ENCODE measurements at regions not wholly inside any gene's neighbourhood (a gene's known extent, or its start where the extent isn't known, plus 50 kb on each side); places are given as distances from the start of the nearest gene placed in this dataset.

- no peaks in the 10 kb centered on the region for H3K4me1 ChIP-seq
- no peaks in the 10 kb centered on the region for H3K36me3 ChIP-seq
- DNase-seq (ENCODE audit: low spot score in 2 of 2) = no peak
- no peak overlapping the region for H3K27ac ChIP-seq
- H3K9me3 ChIP-seq = no peaks in the 10 kb centered on the region
- H3K4me3 ChIP-seq = no peak overlapping the region
- intact Hi-C loops (cut with DNase I; ENCODE audit: low total_unique reads) = no loop called here
- no peaks in the 10 kb centered on the region for H3K27me3 ChIP-seq
- no peak for TF ChIP-seq POLR2A (IDR thresholded peaks at IDR 0.05)
- no peak for TF ChIP-seq CTCF (IDR thresholded peaks at IDR 0.05)
- TF ChIP-seq POLR2AphosphoS5 (IDR thresholded peaks at IDR 0.05) = no peak
These were observed 204.9 kb downstream of the DAD1 start for GRCh38 chr14:22384167-22384549.

GRCh38 chr14:22383515-22384166, 205.4 kb downstream of the DAD1 start:
- H3K4me3 ChIP-seq = no peak overlapping the region
- H3K27me3 ChIP-seq = no peaks in the 10 kb centered on the region
- no peaks in the 10 kb centered on the region for H3K36me3 ChIP-seq
- intact Hi-C loops (cut with DNase I; ENCODE audit: low total_unique reads) = no loop called here
- no peaks in the 10 kb centered on the region for H3K9me3 ChIP-seq
- no peak for DNase-seq (ENCODE audit: low spot score in 2 of 2)
- no peak overlapping the region for H3K27ac ChIP-seq
- TF ChIP-seq POLR2A (IDR thresholded peaks at IDR 0.05) (no peak), POLR2AphosphoS5 (IDR thresholded peaks at IDR 0.05) (no peak), CTCF (IDR thresholded peaks at IDR 0.05) (no peak)
- H3K4me1 ChIP-seq = no peaks in the 10 kb centered on the region

GRCh38 chr14:22382955-22383354, 206.1 kb downstream of the DAD1 start:
- DNase-seq (ENCODE audit: low spot score in 2 of 2) = no peak
- H3K4me1 ChIP-seq = no peaks in the 10 kb centered on the region
- H3K27me3 ChIP-seq = no peaks in the 10 kb centered on the region
- no peak for TF ChIP-seq CTCF (IDR thresholded peaks at IDR 0.05)
- no peak for TF ChIP-seq POLR2A (IDR thresholded peaks at IDR 0.05)
- no peak for TF ChIP-seq POLR2AphosphoS5 (IDR thresholded peaks at IDR 0.05)
- no peaks in the 10 kb centered on the region for H3K36me3 ChIP-seq
- intact Hi-C loops (cut with DNase I; ENCODE audit: low total_unique reads) = no loop called here
- no peaks in the 10 kb centered on the region for H3K9me3 ChIP-seq
- no peak overlapping the region for H3K4me3 ChIP-seq
- no peak overlapping the region for H3K27ac ChIP-seq

- Histone ChIP-seq H3K36me3 (no peaks in the 10 kb centered on the region), H3K4me1 (no peaks in the 10 kb centered on the region), H3K27ac (no peak overlapping the region), H3K9me3 (no peaks in the 10 kb centered on the region), H3K27me3 (no peaks in the 10 kb centered on the region), H3K4me3 (no peak overlapping the region)
- intact Hi-C loops (cut with DNase I; ENCODE audit: low total_unique reads) = no loop called here
- DNase-seq (ENCODE audit: low spot score in 2 of 2) = no peak
- TF ChIP-seq CTCF (IDR thresholded peaks at IDR 0.05) (no peak), POLR2A (IDR thresholded peaks at IDR 0.05) (no peak), POLR2AphosphoS5 (IDR thresholded peaks at IDR 0.05) (no peak)
These were observed 206.6 kb downstream of the DAD1 start for GRCh38 chr14:22382395-22382794.

GRCh38 chr14:22381766-22382165, 207.3 kb downstream of the DAD1 start:
- Histone ChIP-seq H3K9me3 (no peaks in the 10 kb centered on the region), H3K4me3 (no peak overlapping the region)
- intact Hi-C loops (cut with DNase I; ENCODE audit: low total_unique reads) = no loop called here

More at GRCh38 chr14:22381766-22382165, 207.3 kb downstream of the DAD1 start:
- no peaks in the 10 kb centered on the region for H3K27me3 ChIP-seq
- no peak overlapping the region for H3K27ac ChIP-seq
- H3K36me3 ChIP-seq = no peaks in the 10 kb centered on the region
- no peak for TF ChIP-seq POLR2AphosphoS5 (IDR thresholded peaks at IDR 0.05)
- no peak for TF ChIP-seq POLR2A (IDR thresholded peaks at IDR 0.05)
- TF ChIP-seq CTCF (IDR thresholded peaks at IDR 0.05) = no peak
- H3K4me1 ChIP-seq = no peaks in the 10 kb centered on the region
- no peak for DNase-seq (ENCODE audit: low spot score in 2 of 2)
